ENCODE measurements at regions not wholly inside any gene's neighbourhood (a gene's known extent, or its start where the extent isn't known, plus 50 kb on each side); places are given as distances from the start of the nearest gene placed in this dataset.

GRCh38 chr11:24356501-24356900 lies 140.4 kb upstream of the LUZP2 start:
- H3K4ac ChIP-seq (ENCODE audit: low read depth in 1 of 2, low read length in 2 of 2), result no peak overlapping the region
- no peak overlapping the region for H3K9ac ChIP-seq (ENCODE audit: low read length)
- no peak overlapping the region for H4K91ac ChIP-seq (ENCODE audit: low read length)
- peak overlapping the region in 1 of 2 experiments; percentile 34 for H3K23ac ChIP-seq (ENCODE audit: low read length in 2 of 2)
- H3K9me3 ChIP-seq (ENCODE audit: control insufficient read depth, low read length), result peaks cover 2% of the 10 kb centered on the region
- H3K4me2 ChIP-seq (ENCODE audit: low read length, poor library complexity, severe bottlenecking), result no peak overlapping the region
- H3K36me3 ChIP-seq (ENCODE audit: control insufficient read depth in 1 of 2, insufficient read depth in 2 of 2, low read depth in 1 of 2, low read length in 2 of 2), result no peaks in the 10 kb centered on the region
- H2BK5ac ChIP-seq (ENCODE audit: low read depth, low read length, poor library complexity, severe bottlenecking), result no peak overlapping the region
- H3K4me3 ChIP-seq (ENCODE audit: insufficient read depth in 1 of 2, low read depth in 1 of 2, low read length in 2 of 2), result no peak overlapping the region
- no peak overlapping the region for H3K27ac ChIP-seq (ENCODE audit: low read length, poor library complexity, severe bottlenecking)
- no peak overlapping the region for H2BK15ac ChIP-seq (ENCODE audit: low read depth, poor library complexity, severe bottlenecking)
- no peak overlapping the region for H3K14ac ChIP-seq (ENCODE audit: low read length in 2 of 2)
- H2AK5ac ChIP-seq (ENCODE audit: low read length, severe bottlenecking), result no peak overlapping the region
- H2AFZ ChIP-seq (ENCODE audit: low read depth, low read length), result no peak overlapping the region
- H3K79me1 ChIP-seq (replicated peaks; ENCODE audit: low read length, poor library complexity, severe bottlenecking), result no peaks in the 10 kb centered on the region
- peaks cover 2% of the 10 kb centered on the region for H3K4me1 ChIP-seq (ENCODE audit: control insufficient read depth, insufficient read depth, low read depth, low read length)
- no peak overlapping the region for H2BK12ac ChIP-seq (ENCODE audit: low read length in 2 of 2)
- 86% methylated on average over 3 of the region's 3 CpGs for WGBS
- H3K27me3 ChIP-seq (ENCODE audit: control insufficient read depth in 1 of 2, insufficient read depth in 1 of 2, low read length in 2 of 2), result no peaks in the 10 kb centered on the region
- no peak overlapping the region for H3K18ac ChIP-seq (ENCODE audit: low read depth in 1 of 2, low read length in 2 of 2)
- H4K8ac ChIP-seq (ENCODE audit: low read length), result no peak overlapping the region
- DNase-seq, result no peak
- H2BK120ac ChIP-seq (ENCODE audit: low read depth, low read length), result peak overlapping the region; percentile 11

- Histone ChIP-seq H2BK5ac (ENCODE audit: low read depth, low read length, poor library complexity, severe bottlenecking) (no peak overlapping the region), H3K4ac (ENCODE audit: low read depth in 1 of 2, low read length in 2 of 2) (no peak overlapping the region), H3K79me1 (replicated peaks; ENCODE audit: low read length, poor library complexity, severe bottlenecking) (no peaks in the 10 kb centered on the region), H4K8ac (ENCODE audit: low read length) (no peak overlapping the region), H2BK120ac (ENCODE audit: low read depth, low read length) (no peak overlapping the region), H3K27me3 (ENCODE audit: control insufficient read depth in 1 of 2, insufficient read depth in 1 of 2, low read length in 2 of 2) (no peaks in the 10 kb centered on the region), H3K4me2 (ENCODE audit: low read length, poor library complexity, severe bottlenecking) (no peak overlapping the region), H2AFZ (ENCODE audit: low read depth, low read length) (no peak overlapping the region), H2BK15ac (ENCODE audit: low read depth, poor library complexity, severe bottlenecking) (no peak overlapping the region), H3K4me1 (ENCODE audit: control insufficient read depth, insufficient read depth, low read depth, low read length) (peaks cover 2% of the 10 kb centered on the region), H3K9ac (ENCODE audit: low read length) (no peak overlapping the region), H3K27ac (ENCODE audit: low read length, poor library complexity, severe bottlenecking) (no peak overlapping the region), H3K23ac (ENCODE audit: low read length in 2 of 2) (no peak overlapping the region), H3K14ac (ENCODE audit: low read length in 2 of 2) (no peak overlapping the region), H4K91ac (ENCODE audit: low read length) (no peak overlapping the region), H3K36me3 (ENCODE audit: control insufficient read depth in 1 of 2, insufficient read depth in 2 of 2, low read depth in 1 of 2, low read length in 2 of 2) (no peaks in the 10 kb centered on the region), H3K18ac (ENCODE audit: low read depth in 1 of 2, low read length in 2 of 2) (no peak overlapping the region), H3K4me3 (ENCODE audit: insufficient read depth in 1 of 2, low read depth in 1 of 2, low read length in 2 of 2) (no peak overlapping the region), H3K9me3 (ENCODE audit: control insufficient read depth, low read length) (peaks cover 7% of the 10 kb centered on the region), H2AK5ac (ENCODE audit: low read length, severe bottlenecking) (no peak overlapping the region), H2BK12ac (ENCODE audit: low read length in 2 of 2) (no peak overlapping the region)
- WGBS, result 87% methylated on average over 8 of the region's 8 CpGs
- no peak for DNase-seq
Observed at GRCh38 chr11:24357620-24358410, 139.0 kb upstream of the LUZP2 start.

GRCh38 chr11:24372491-24372890 lies 124.4 kb upstream of the LUZP2 start:
- no peak overlapping the region for H3K4ac ChIP-seq (ENCODE audit: low read depth in 1 of 2, low read length in 2 of 2)

GRCh38 chr11:24373516-24373915 lies 123.3 kb upstream of the LUZP2 start:
- no peak overlapping the region for H3K4ac ChIP-seq (ENCODE audit: low read depth in 1 of 2, low read length in 2 of 2)
- H3K36me3 ChIP-seq (ENCODE audit: control insufficient read depth in 1 of 2, insufficient read depth in 2 of 2, low read depth in 1 of 2, low read length in 2 of 2), result no peaks in the 10 kb centered on the region
- no peak overlapping the region for H3K4me3 ChIP-seq (ENCODE audit: insufficient read depth in 1 of 2, low read depth in 1 of 2, low read length in 2 of 2)
- no peak overlapping the region for H2AFZ ChIP-seq (ENCODE audit: low read depth, low read length)
- H3K27ac ChIP-seq (ENCODE audit: low read length, poor library complexity, severe bottlenecking), result no peak overlapping the region
- H2BK15ac ChIP-seq (ENCODE audit: low read depth, poor library complexity, severe bottlenecking), result no peak overlapping the region
- no peak overlapping the region for H4K91ac ChIP-seq (ENCODE audit: low read length)
- no peaks in the 10 kb centered on the region for H3K4me1 ChIP-seq (ENCODE audit: control insufficient read depth, insufficient read depth, low read depth, low read length)
- no peak overlapping the region for H3K23ac ChIP-seq (ENCODE audit: low read length in 2 of 2)
- no peak overlapping the region for H2AK5ac ChIP-seq (ENCODE audit: low read length, severe bottlenecking)
- 53% methylated on average over 1 of the region's 1 CpG for WGBS
- H3K27me3 ChIP-seq (ENCODE audit: control insufficient read depth in 1 of 2, insufficient read depth in 1 of 2, low read length in 2 of 2), result no peaks in the 10 kb centered on the region
- DNase-seq, result peak; percentile 81
- H3K9ac ChIP-seq (ENCODE audit: low read length), result no peak overlapping the region
- no peaks in the 10 kb centered on the region for H3K79me1 ChIP-seq (replicated peaks; ENCODE audit: low read length, poor library complexity, severe bottlenecking)
- no peak overlapping the region for H2BK120ac ChIP-seq (ENCODE audit: low read depth, low read length)
- H2BK12ac ChIP-seq (ENCODE audit: low read length in 2 of 2), result no peak overlapping the region
- no peaks in the 10 kb centered on the region for H3K9me3 ChIP-seq (ENCODE audit: control insufficient read depth, low read length)
- no peak overlapping the region for H4K8ac ChIP-seq (ENCODE audit: low read length)
- H3K14ac ChIP-seq (ENCODE audit: low read length in 2 of 2), result no peak overlapping the region
- no peak overlapping the region for H2BK5ac ChIP-seq (ENCODE audit: low read depth, low read length, poor library complexity, severe bottlenecking)
- no peak overlapping the region for H3K4me2 ChIP-seq (ENCODE audit: low read length, poor library complexity, severe bottlenecking)
- no peak overlapping the region for H3K18ac ChIP-seq (ENCODE audit: low read depth in 1 of 2, low read length in 2 of 2)

More at GRCh38 chr11:24372491-24372890, 124.4 kb upstream of the LUZP2 start:
- Histone ChIP-seq H3K4me2 (ENCODE audit: low read length, poor library complexity, severe bottlenecking) (no peak overlapping the region), H3K4me1 (ENCODE audit: control insufficient read depth, insufficient read depth, low read depth, low read length) (no peaks in the 10 kb centered on the region), H4K8ac (ENCODE audit: low read length) (no peak overlapping the region), H2AFZ (ENCODE audit: low read depth, low read length) (no peak overlapping the region), H3K36me3 (ENCODE audit: control insufficient read depth in 1 of 2, insufficient read depth in 2 of 2, low read depth in 1 of 2, low read length in 2 of 2) (no peaks in the 10 kb centered on the region), H2BK15ac (ENCODE audit: low read depth, poor library complexity, severe bottlenecking) (no peak overlapping the region), H3K79me1 (replicated peaks; ENCODE audit: low read length, poor library complexity, severe bottlenecking) (no peaks in the 10 kb centered on the region), H3K23ac (ENCODE audit: low read length in 2 of 2) (no peak overlapping the region), H4K91ac (ENCODE audit: low read length) (no peak overlapping the region), H3K14ac (ENCODE audit: low read length in 2 of 2) (no peak overlapping the region), H2BK120ac (ENCODE audit: low read depth, low read length) (no peak overlapping the region), H2BK12ac (ENCODE audit: low read length in 2 of 2) (no peak overlapping the region), H2BK5ac (ENCODE audit: low read depth, low read length, poor library complexity, severe bottlenecking) (no peak overlapping the region), H3K18ac (ENCODE audit: low read depth in 1 of 2, low read length in 2 of 2) (no peak overlapping the region), H3K9ac (ENCODE audit: low read length) (no peak overlapping the region), H3K27ac (ENCODE audit: low read length, poor library complexity, severe bottlenecking) (no peak overlapping the region), H3K27me3 (ENCODE audit: control insufficient read depth in 1 of 2, insufficient read depth in 1 of 2, low read length in 2 of 2) (no peaks in the 10 kb centered on the region), H3K9me3 (ENCODE audit: control insufficient read depth, low read length) (no peaks in the 10 kb centered on the region), H3K4me3 (ENCODE audit: insufficient read depth in 1 of 2, low read depth in 1 of 2, low read length in 2 of 2) (no peak overlapping the region), H2AK5ac (ENCODE audit: low read length, severe bottlenecking) (no peak overlapping the region)
- 88% methylated on average over 1 of the region's 1 CpG for WGBS
- DNase-seq, result no peak
